Fibroblast of lung (primary cell): ENCODE measurements at regions not wholly inside any gene's neighbourhood (a gene's known extent, or its start where the extent isn't known, plus 50 kb on each side); places are given as distances from the start of the nearest gene placed in this dataset.

ENCODE experiments used
- CTCF ChIP-seq, 2 donors: IDR thresholded peaks in 1 of 2; conservative IDR thresholded peaks in 1 of 2; 1 replicate in 1 of 2; 2 replicates in 1 of 2; pipeline ENCODE4 v1.5.1; 2011 to 2012; ENCODE audit warnings: low read length in 2 of 2, control low read depth in 1 of 2, inconsistent platforms in 1 of 2, low read depth in 1 of 2, mild to moderate bottlenecking in 1 of 2
- EZH2 ChIP-seq: IDR thresholded peaks from 2 replicates; pipeline ENCODE4 v1.5.1; 2012; ENCODE audit warnings: low read length, control low read depth, mild to moderate bottlenecking; ENCODE audit errors: missing control alignments

GRCh38 chr16:51531271-51531670, 380.2 kb upstream of the SALL1 start:
- no peak for TF ChIP-seq CTCF (conservative IDR thresholded peaks at IDR 0.05 in 1 of 2, IDR thresholded peaks at IDR 0.05 in 1 of 2; ENCODE audit: low read depth in 1 of 2, low read length in 2 of 2)
- no peak for TF ChIP-seq EZH2
